SK-N-SH treated with all-trans-retinoic acid at 6 μM for 48 hours (cell line): ENCODE measurements at regions not wholly inside any gene's neighbourhood (a gene's known extent, or its start where the extent isn't known, plus 50 kb on each side); places are given as distances from the start of the nearest gene placed in this dataset.

ENCODE experiments used
- ATAC-seq: fragments of 200-7000 bp; cut with Tn5 transposase; 3 replicates; pipeline ENCODE4 v1.9.1; 2020; ENCODE audit warnings: mild to moderate bottlenecking, moderate library complexity
- ARNTL ChIP-seq: fragments of 450-650 bp; formaldehyde crosslinking; IDR thresholded peaks from 2 replicates; pipeline ENCODE4 v1.5.0; 2020; ENCODE audit warnings: low read depth, mild to moderate bottlenecking, moderate library complexity, borderline replicate concordance
- BACH2 ChIP-seq: fragments of 250-450 bp; sonication (Bioruptor Pico); IDR thresholded peaks from 2 replicates; pipeline ENCODE4 v1.9.0; 2021; ENCODE audit warnings: mild to moderate bottlenecking, borderline replicate concordance
- CREB5 ChIP-seq: fragments of 250-450 bp; sonication (Bioruptor Pico); IDR thresholded peaks from 2 replicates; pipeline ENCODE4 v1.5.1; 2020; ENCODE audit warnings: low read depth, mild to moderate bottlenecking, moderate library complexity
- CSDC2 ChIP-seq: fragments of 250-450 bp; sonication (Bioruptor Pico); IDR thresholded peaks from 2 replicates; pipeline ENCODE4 v1.5.0; 2020; ENCODE audit warnings: mild to moderate bottlenecking, moderate library complexity
- CSRNP3 ChIP-seq: fragments of 250-450 bp; sonication (Bioruptor Pico); IDR thresholded peaks from 2 replicates; pipeline ENCODE4 v1.5.1; 2021; ENCODE audit warnings: mild to moderate bottlenecking, moderate library complexity
- ESRRG ChIP-seq: fragments of 250-450 bp; sonication (Bioruptor Pico); IDR thresholded peaks from 2 replicates; pipeline ENCODE4 v1.6.1; 2021; ENCODE audit warnings: mild to moderate bottlenecking
- GLIS3 ChIP-seq: fragments of 250-450 bp; sonication (Bioruptor Pico); IDR thresholded peaks from 2 replicates; pipeline ENCODE4 v1.5.0; 2020; ENCODE audit warnings: mild to moderate bottlenecking, moderate library complexity
- OSR1 ChIP-seq: fragments of 250-450 bp; sonication (Bioruptor Pico); IDR thresholded peaks from 2 replicates; pipeline ENCODE4 v1.8.0; 2022; ENCODE audit warnings: moderate library complexity, mild to moderate bottlenecking, inconsistent platforms
- PPARA ChIP-seq: fragments of 250-450 bp; sonication (Bioruptor Pico); IDR thresholded peaks from 2 replicates; pipeline ENCODE4 v1.5.0; 2020; ENCODE audit warnings: mild to moderate bottlenecking, borderline replicate concordance
- RARB ChIP-seq: fragments of 250-450 bp; sonication (Bioruptor Pico); IDR thresholded peaks from 2 replicates; pipeline ENCODE4 v1.8.0; 2021; ENCODE audit warnings: mild to moderate bottlenecking, moderate library complexity
- SNAI2 ChIP-seq: fragments of 250-450 bp; sonication (Bioruptor Pico); IDR thresholded peaks from 2 replicates; pipeline ENCODE4 v1.5.0; 2020; ENCODE audit warnings: mild to moderate bottlenecking, moderate library complexity
- TCF4 ChIP-seq: fragments of 250-450 bp; sonication (Bioruptor Pico); IDR thresholded peaks from 2 replicates; pipeline ENCODE4 v1.8.0; 2021; ENCODE audit warnings: mild to moderate bottlenecking, moderate library complexity, borderline replicate concordance
- TOX ChIP-seq: fragments of 250-450 bp; sonication (Bioruptor Pico); IDR thresholded peaks from 2 replicates; pipeline ENCODE4 v1.8.0; 2021; ENCODE audit warnings: mild to moderate bottlenecking, moderate library complexity, borderline replicate concordance
- ZFP3 ChIP-seq: fragments of 250-450 bp; sonication (Bioruptor Pico); IDR thresholded peaks from 2 replicates; pipeline ENCODE4 v1.5.0; 2020; ENCODE audit warnings: mild to moderate bottlenecking, moderate library complexity
- ZFP30 ChIP-seq: fragments of 450-650 bp; formaldehyde crosslinking; IDR thresholded peaks from 2 replicates; pipeline ENCODE4 v1.5.0; 2022; ENCODE audit warnings: mild to moderate bottlenecking, moderate library complexity
- ZNF565 ChIP-seq: fragments of 450-650 bp; formaldehyde crosslinking; conservative IDR thresholded peaks from 2 replicates; pipeline ENCODE4 v1.5.0; 2020; ENCODE audit warnings: low read depth, mild to moderate bottlenecking, moderate library complexity
- ZNF70 ChIP-seq: fragments of 450-650 bp; formaldehyde crosslinking; IDR thresholded peaks from 2 replicates; pipeline ENCODE4 v1.5.0; 2020; ENCODE audit warnings: mild to moderate bottlenecking, moderate library complexity
- ZNF8 ChIP-seq: fragments of 450-650 bp; formaldehyde crosslinking; IDR thresholded peaks from 2 replicates; pipeline ENCODE4 v1.5.0; 2020; ENCODE audit warnings: mild to moderate bottlenecking, moderate library complexity
- TF ChIP-seq, protein P1 (sequence below): fragments of 250-450 bp; sonication (Bioruptor Pico); IDR thresholded peaks from 2 replicates; pipeline ENCODE4 v1.8.0; 2020; ENCODE audit warnings: mild to moderate bottlenecking, moderate library complexity, borderline replicate concordance
- TF ChIP-seq, protein P2 (sequence below): fragments of 250-450 bp; sonication (Bioruptor Pico); IDR thresholded peaks from 2 replicates; pipeline ENCODE4 v1.5.0; 2020; ENCODE audit warnings: mild to moderate bottlenecking, moderate library complexity
- TF ChIP-seq, protein P3 (sequence below): fragments of 250-450 bp; sonication (Bioruptor Pico); IDR thresholded peaks from 2 replicates; pipeline ENCODE4 v1.8.0; 2021; ENCODE audit warnings: low read depth, mild to moderate bottlenecking, moderate library complexity, borderline replicate concordance

GRCh38 chr6:225121-225721 is 67.1 kb upstream of the DUSP22 start (continued):
- TF ChIP-seq, protein P1, sequence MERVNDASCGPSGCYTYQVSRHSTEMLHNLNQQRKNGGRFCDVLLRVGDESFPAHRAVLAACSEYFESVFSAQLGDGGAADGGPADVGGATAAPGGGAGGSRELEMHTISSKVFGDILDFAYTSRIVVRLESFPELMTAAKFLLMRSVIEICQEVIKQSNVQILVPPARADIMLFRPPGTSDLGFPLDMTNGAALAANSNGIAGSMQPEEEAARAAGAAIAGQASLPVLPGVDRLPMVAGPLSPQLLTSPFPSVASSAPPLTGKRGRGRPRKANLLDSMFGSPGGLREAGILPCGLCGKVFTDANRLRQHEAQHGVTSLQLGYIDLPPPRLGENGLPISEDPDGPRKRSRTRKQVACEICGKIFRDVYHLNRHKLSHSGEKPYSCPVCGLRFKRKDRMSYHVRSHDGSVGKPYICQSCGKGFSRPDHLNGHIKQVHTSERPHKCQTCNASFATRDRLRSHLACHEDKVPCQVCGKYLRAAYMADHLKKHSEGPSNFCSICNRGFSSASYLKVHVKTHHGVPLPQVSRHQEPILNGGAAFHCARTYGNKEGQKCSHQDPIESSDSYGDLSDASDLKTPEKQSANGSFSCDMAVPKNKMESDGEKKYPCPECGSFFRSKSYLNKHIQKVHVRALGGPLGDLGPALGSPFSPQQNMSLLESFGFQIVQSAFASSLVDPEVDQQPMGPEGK: no peak

- no peak for TF ChIP-seq ZNF8 (CRISPR knock-in tag)
- TF ChIP-seq SNAI2 (CRISPR knock-in tag): no peak
- TF ChIP-seq CSRNP3: no peak
- no peak for TF ChIP-seq BACH2 (CRISPR knock-in tag)
- no peak for TF ChIP-seq ZFP30 (CRISPR knock-in tag)
- no peak for TF ChIP-seq TCF4
- no peak for TF ChIP-seq OSR1 (CRISPR knock-in tag)
- TF ChIP-seq, protein P1: no peak
- TF ChIP-seq, protein P2, sequence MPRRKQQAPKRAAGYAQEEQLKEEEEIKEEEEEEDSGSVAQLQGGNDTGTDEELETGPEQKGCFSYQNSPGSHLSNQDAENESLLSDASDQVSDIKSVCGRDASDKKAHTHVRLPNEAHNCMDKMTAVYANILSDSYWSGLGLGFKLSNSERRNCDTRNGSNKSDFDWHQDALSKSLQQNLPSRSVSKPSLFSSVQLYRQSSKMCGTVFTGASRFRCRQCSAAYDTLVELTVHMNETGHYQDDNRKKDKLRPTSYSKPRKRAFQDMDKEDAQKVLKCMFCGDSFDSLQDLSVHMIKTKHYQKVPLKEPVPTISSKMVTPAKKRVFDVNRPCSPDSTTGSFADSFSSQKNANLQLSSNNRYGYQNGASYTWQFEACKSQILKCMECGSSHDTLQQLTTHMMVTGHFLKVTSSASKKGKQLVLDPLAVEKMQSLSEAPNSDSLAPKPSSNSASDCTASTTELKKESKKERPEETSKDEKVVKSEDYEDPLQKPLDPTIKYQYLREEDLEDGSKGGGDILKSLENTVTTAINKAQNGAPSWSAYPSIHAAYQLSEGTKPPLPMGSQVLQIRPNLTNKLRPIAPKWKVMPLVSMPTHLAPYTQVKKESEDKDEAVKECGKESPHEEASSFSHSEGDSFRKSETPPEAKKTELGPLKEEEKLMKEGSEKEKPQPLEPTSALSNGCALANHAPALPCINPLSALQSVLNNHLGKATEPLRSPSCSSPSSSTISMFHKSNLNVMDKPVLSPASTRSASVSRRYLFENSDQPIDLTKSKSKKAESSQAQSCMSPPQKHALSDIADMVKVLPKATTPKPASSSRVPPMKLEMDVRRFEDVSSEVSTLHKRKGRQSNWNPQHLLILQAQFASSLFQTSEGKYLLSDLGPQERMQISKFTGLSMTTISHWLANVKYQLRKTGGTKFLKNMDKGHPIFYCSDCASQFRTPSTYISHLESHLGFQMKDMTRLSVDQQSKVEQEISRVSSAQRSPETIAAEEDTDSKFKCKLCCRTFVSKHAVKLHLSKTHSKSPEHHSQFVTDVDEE: no peak
- TF ChIP-seq GLIS3 (CRISPR knock-in tag): no peak
- no peak for TF ChIP-seq ZNF70 (CRISPR knock-in tag)
- ATAC-seq: no peak
These were observed 66.4 kb upstream of the DUSP22 start for GRCh38 chr6:225907-226306.

DNA sequence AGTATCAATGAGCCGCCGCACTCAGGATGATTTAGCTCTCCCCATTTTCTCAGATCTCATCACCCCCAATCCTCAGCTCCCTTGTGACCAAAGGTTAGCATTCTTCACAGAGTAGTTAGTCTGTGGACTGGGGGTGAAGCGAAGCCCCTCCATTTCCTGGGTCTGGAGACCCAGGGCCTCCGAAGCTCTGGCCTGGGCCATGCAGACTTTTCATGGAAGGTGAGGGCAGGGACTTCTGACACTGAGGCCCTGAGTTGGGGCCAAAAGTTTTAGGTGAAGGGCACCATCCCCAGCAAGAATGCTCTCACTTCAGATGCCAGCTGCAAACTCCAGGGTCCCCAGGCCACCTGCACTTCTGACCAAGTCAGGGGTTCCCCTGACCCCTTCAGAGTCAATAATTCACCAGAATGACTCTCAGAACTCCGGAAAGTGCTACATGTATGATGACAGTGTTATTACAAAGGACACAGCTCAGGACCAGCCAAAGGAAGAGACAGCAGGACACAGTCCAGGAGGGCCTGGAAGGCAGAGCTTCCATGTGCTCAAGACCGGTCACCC is 65.7 kb upstream of the DUSP22 start:
- no peak for TF ChIP-seq ARNTL
- TF ChIP-seq ZFP3 (CRISPR knock-in tag): no peak
- TF ChIP-seq BACH2 (CRISPR knock-in tag): no peak
- no peak for TF ChIP-seq PPARA
- no peak for TF ChIP-seq ZFP30 (CRISPR knock-in tag)
- TF ChIP-seq ESRRG (CRISPR knock-in tag): no peak
- TF ChIP-seq TOX (CRISPR knock-in tag): no peak
- no peak for TF ChIP-seq SNAI2 (CRISPR knock-in tag)
- no peak for TF ChIP-seq ZNF70 (CRISPR knock-in tag)
- TF ChIP-seq, all 23 proteins: peak for 0
- ATAC-seq: no peak

- peak; percentile 36 for ATAC-seq
- no peak for TF ChIP-seq CSRNP3
- no peak for TF ChIP-seq TOX (CRISPR knock-in tag)
- no peak for TF ChIP-seq CREB5 (CRISPR knock-in tag)
- no peak for TF ChIP-seq ZNF565 (CRISPR knock-in tag)
- TF ChIP-seq SNAI2 (CRISPR knock-in tag): no peak
- TF ChIP-seq, protein P3, sequence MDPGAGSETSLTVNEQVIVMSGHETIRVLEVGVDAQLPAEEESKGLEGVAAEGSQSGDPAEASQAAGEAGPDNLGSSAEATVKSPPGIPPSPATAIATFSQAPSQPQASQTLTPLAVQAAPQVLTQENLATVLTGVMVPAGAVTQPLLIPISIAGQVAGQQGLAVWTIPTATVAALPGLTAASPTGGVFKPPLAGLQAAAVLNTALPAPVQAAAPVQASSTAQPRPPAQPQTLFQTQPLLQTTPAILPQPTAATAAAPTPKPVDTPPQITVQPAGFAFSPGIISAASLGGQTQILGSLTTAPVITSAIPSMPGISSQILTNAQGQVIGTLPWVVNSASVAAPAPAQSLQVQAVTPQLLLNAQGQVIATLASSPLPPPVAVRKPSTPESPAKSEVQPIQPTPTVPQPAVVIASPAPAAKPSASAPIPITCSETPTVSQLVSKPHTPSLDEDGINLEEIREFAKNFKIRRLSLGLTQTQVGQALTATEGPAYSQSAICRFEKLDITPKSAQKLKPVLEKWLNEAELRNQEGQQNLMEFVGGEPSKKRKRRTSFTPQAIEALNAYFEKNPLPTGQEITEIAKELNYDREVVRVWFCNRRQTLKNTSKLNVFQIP (CRISPR knock-in tag): no peak
- no peak for TF ChIP-seq PPARA
- TF ChIP-seq ZNF70 (CRISPR knock-in tag): no peak
- no peak for TF ChIP-seq RARB
- no peak for TF ChIP-seq GLIS3 (CRISPR knock-in tag)
- TF ChIP-seq ZFP30 (CRISPR knock-in tag): no peak
- TF ChIP-seq ZNF8 (CRISPR knock-in tag): no peak
- no peak for TF ChIP-seq TCF4
- no peak for TF ChIP-seq CSDC2 (CRISPR knock-in tag)
These were observed 65.1 kb upstream of the DUSP22 start for GRCh38 chr6:227074-227782.
